ENCODE measurements at regions not wholly inside any gene's neighbourhood (a gene's known extent, or its start where the extent isn't known, plus 50 kb on each side); places are given as distances from the start of the nearest gene placed in this dataset.
"Not testable (repeated sequence)": the region's sequence is repeated elsewhere in the genome, so short reads cannot be mapped to it uniquely, and the experiment has no call there.

DNA sequence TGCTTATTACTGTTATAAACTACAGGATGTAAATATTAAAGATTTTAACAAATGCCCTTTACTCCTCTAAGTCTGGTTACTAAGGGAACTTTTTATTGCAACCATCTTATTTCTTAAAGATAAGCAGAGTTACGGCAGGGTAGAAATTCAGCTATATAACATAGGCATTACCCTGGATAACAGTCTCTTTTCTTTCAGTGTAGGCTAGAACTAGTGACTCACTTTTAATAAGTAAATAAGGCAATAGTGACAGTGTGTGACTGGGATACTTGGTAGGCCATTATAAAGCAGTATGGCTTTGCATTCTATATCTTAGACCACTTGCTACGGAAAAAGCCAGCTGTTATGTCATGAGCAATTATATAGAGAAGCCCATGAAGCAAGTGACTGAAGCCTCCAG is 1041.0 kb upstream of the NRXN1 start:
- no peak for DNase-seq

DNA sequence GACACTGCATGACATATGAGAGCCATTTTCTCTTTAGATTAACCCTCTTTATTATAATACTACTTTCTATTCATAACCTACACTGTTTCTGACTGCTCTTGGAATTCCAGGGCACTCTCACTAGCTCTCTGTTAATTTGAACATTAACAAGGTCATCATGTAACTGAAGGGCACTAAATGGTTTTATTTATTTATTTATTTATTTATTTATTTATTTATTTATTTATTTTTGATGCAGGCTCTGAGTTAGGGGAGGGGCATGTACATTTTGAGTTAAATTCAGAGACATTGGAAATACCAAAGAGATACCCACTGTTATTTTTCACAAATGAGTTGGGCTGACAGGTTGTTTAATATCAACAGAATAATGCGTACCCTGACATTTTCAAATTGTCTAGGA is 1038.7 kb upstream of the NRXN1 start:
- no peak for DNase-seq

DNA sequence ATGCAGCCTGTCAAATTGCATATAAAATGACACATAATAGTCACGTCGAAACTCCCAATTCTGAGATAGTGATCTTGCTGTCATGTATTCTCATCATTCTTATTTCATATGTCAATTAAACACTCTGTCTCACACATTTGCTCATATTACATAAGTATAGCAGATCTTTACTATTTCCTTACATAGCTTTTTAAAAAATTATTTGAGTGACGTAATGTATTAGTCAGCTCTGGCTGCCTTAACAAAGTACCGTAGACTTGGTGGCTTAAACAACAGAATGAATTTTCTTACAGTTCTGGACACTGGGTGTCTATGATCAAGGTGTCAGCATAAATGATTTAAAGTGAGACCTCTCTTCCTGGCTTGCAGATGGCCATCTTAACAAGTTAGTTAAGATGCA is 1032.3 kb upstream of the NRXN1 start:
- no peak for DNase-seq

DNA sequence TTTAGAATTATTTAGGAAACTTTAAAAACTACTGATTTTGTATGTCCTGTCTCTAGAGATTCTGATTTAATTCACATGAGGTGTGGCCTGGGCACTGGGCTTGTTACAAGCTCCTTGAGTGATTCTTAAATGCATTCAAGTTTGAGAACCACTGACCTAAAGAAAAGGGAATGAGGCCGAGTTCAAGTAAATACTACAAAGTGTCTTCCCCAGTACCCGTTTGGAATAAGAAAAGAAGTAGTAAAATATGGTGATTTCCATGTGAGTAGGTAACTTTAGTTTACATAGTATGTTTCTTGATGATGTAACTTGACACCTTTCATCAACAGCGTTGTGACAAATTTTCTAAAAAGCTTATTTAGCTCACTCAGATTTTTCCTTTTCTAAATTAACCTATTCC is 1022.9 kb upstream of the NRXN1 start:
- no peak for DNase-seq

DNA sequence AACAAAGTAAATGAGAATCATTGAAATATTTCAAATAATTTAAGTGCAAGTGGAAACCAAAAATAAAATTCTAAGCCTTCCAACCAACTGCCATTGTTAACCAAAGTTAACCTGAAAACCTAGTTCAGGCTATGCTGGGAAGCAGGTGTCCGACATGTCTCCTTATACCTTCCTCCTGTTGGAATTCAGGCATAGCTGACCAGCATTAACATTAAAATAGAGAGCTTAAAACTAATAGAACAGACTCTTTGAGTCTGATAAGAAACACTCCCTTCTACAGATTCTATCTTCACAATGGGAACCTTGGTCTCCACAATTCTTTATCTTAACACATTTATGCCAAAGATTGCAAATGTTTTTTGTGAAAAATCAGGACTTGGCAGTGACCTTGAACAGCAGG is 1004.9 kb upstream of the NRXN1 start:
- DNase-seq: no peak

DNA sequence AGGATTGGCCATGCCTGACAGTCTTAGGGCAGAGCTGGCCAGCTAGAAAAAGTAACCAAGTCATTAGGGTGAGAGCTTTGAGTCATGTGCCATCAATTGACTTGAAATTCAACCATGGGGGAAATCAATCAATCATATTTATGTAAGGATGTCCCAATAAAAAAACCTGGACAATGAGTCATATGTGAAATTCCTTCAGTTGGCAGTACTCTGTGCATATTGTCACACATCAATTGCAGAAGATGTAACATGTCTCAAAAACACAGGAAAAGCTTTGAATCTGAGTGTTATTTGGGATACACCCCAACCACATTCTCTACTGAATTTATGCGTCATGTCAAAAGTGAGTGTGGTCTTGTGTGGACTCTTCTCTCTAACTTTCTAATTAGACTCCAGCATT is 1004.1 kb upstream of the NRXN1 start:
- no peak for DNase-seq

DNA sequence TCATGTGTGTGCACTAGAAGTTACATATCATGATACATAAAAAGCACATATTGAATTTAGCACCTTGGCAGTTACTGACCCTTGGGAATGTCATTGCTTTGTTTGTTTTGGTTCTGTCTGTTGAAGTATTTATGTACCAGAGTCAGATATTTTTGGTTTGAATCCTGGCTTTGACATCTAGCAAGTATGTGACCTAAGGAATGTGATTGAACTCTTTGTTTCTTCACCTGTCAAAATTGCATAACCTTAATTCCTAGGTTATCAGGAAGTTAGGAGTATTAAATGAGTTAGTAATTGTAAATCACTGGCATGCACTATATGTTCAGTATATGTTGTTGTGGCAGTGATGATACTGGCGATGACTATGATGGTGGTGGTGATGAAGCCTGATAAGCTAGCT is 1003.5 kb upstream of the NRXN1 start:
- DNase-seq: no peak

DNA sequence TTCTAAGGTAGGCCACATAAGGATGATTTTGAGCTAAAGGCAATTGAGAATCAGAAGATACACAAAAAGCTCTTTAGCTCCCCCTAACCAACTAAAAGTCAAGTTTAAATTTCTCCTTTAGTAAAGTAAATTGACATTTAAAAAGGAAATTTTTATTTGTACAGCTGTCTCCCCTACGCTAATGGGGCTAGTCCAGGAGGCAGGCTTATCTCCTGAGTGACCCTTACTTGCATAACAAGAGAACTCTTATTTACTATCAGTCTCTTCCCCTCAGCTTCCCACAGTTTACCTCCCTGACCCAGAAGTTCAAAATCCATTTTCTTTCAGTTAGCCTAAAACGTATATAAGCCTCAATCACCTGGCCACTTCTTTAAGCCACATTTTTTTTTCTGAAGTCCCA is 1002.8 kb upstream of the NRXN1 start:
- DNase-seq: no peak

DNA sequence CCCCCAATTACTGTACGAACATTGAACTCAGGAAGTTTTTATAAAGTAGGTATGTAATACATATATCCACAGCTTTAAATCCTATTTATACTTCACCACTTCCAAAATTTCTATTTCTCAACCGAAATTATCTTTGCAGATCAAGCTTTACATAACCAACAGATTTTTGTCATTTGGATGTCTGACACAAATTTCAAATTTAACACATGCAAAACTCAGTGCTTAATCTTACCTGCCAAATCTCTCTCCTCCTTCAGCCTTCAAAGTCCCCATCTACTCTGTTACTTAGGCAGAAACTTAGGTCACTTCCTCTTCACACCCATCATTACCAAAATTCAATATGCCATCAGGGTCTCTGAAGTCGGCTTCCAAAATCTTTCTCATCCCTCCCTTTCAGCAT is 990.1 kb upstream of the NRXN1 start:
- no peak for DNase-seq

DNA sequence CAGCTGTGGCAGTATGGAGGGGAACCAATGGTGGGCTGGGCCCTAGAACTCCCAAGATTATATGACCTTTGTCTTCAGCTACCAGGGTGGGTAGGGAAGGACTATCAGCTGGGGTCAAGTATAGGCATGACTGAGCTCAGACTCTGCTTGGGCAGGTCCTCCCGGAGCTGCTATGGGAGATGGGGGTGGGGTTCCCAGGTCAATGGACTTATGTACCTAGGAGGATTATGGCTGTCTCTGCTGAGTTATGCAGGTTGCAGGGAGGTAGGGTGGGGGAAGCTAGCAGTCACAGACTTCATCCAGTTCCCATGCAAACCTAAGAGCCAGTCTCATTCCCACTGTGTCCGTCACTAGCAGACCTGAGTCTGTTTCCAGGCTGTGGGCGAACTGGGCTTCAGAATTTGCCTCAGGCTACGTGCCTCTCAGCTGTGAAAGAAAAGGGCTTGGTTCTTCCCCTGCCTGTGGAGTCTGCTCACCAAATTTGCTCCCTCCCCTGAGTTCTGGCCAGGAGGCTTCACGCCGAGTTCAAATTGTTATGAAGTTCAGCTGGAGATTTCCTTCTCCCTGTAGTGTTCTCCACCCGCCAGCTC is 985.8 kb upstream of the NRXN1 start:
- DNase-seq: no peak

DNA sequence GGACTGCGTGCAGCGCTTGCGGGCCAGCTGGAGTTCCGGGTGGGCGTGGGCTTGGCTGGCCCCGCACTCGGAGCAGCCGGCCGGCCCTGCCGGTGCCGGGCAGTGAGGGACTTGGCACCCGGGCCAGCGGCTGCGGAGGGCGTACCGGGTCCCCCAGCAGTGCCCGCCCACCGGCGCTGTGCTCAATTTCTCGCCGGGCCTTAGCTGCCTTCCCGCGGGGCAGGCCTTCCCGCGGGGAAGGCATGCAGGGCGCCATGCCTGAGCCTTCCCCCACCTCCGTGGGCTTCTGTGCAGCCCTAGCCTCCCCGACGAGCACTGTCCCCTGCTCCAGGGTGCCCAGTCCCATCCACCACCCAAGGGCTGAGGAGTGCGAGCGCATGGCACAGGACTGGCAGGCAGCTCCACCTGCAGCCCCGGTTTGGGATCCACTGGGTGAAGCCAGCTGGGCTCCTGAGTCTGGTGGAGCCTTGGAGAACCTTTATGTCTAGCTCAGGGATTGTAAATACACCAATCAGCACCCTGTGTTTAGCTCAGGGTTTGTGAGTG is 975.0 kb upstream of the NRXN1 start:
- DNase-seq: not testable (repeated sequence)

DNA sequence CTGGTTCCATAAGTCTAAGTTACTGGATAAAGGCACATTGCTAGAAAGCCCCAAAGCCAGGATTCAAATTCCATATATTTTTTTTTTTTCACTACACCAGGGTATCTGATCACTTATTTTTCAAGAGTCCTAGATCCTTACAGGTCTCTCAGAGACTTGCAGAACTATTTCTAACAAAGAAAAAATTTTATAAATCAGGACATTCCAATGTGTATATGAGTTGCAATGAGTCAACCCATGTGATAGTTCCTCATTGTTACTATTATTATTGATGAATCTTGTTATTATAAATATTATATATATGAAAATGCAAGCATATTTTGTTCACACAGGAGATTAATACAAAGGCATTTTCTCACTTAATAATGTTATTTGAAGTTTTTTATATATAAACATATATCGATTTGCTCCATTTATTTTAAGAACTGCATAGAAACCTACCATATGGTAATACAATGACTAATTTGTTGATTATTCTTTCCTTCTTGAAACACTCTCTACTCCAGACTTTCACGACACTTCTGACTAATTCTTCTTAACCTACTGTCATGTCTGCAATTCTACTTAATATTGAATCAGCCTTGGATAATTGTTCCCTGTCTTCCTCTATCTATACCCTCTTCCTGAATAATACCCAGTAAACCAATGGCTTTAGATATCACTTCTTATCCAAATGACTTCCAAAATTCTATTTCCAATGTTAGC is 968.4 kb upstream of the NRXN1 start:
- DNase-seq: no peak

DNA sequence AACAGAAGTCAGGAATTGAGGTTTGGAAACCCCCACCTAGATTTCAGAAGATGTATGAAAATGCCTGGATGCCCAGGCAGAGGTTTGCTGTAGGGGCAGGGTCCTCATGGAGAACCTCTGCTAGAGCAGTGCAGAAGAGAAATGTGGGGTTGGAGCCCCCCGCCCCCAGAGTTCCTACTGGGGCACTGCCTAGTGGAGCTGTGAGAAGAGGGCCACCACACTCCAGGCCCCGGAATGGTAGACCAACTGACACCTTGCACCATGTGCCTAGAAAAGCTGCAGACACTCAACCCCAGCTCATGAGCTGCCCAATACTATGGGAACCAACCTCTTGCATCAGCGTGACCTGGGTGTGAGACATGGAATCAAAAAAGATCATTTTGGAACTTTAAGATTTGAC is 967.0 kb upstream of the NRXN1 start:
- DNase-seq: no peak

DNA sequence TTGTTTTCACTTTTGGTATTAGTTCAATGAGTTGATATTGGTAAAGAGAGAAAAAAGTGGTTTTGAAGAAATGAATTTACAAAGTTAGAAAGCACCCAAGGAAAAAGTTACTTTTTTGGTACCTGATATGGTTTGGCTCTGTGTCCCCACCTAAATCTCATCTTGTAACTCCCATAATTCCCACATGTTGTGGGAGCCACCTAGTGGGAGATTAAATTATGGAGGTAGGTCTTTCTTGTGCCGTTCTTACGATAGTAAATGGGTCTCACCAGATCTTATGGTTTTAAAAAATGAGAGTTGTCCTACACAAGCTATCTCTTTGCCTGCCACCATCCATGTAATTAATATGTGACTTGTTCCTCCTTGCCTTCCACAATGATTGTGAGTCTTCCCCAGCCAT is 965.6 kb upstream of the NRXN1 start:
- DNase-seq: no peak

DNA sequence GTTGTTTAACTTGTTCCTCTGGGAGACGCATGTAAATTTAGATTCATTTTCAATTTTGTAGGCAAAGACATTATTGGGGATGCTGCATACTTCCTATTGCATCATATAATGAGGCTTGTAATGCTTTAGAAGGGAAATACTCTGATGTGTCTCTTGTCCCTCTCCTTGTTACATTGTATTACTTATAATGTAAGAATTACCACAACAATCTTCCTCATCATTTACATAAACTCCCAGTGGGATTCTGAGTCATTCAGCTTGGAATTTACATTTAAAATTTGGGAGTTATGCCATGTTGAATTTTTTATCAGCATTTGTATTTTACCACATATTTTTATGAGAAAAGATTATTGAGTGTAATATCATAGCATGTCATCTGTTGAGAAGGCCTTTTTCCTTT is 963.4 kb upstream of the NRXN1 start:
- no peak for DNase-seq

DNA sequence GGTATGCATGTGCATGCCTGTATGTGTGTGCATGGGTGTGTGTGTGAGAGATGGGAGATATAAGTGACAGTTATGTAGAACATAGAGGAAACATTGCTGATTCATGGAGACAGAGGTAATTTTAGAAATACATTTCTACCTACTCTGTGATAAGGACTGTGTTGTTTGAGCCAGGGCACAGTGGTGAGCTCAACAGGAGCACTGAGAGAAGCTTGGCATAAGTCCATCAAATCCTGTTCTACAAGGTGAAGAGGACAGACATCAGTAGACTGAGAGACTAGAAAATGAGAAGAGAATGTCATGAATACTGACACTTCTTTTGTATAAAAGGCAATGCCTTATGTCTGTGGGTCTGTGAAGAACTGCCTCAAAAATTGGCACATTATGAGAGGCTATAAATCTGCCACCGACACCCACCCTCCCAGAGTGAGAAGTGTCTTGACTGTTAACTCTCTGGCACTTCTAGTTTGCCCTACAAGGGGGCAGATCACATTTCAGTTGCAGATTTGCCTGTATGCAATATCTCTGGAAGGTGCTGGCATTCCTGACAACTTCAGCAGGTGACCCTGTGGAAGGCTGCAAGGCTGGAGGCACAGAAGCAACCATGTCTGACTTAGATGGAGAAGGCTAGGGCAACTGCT is 962.3 kb upstream of the NRXN1 start:
- DNase-seq: no peak

DNA sequence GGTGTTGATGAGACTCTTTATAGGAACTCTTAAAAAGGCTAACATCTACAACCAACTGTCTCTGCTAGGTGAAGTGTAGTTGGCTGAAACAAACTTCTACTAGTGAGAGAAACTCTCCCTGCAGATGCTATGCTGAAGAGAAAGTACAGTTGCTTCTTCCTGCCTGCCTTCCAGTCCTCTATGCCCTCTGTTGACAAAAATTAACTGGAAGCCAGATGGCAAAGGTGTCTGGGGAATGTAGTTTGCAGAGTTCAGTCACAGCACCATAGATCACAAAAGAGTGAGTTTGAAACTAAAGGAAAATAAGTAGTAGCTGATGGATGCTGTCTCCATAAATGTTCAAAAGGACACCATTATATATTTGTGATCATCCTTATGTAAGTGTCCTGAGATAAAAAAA is 958.8 kb upstream of the NRXN1 start:
- no peak for DNase-seq

DNA sequence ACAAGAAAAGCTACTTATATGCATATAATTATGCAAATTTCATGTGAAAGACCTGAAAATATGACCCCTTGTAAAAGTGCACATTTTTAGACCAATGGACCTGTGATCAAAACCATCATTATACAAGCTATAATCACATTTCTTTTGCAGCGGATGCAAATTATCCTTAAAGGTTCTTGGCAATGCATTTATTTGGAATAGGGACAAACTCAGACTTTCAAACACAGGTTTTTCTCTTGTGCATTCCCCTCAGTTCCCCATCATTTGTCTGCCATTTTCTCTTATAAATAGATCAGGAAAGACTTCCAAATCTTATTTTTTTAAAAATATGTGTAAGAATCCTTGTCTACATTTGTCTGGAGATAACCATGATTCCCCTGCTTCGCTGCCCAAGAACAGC is 954.2 kb upstream of the NRXN1 start:
- DNase-seq: no peak

DNA sequence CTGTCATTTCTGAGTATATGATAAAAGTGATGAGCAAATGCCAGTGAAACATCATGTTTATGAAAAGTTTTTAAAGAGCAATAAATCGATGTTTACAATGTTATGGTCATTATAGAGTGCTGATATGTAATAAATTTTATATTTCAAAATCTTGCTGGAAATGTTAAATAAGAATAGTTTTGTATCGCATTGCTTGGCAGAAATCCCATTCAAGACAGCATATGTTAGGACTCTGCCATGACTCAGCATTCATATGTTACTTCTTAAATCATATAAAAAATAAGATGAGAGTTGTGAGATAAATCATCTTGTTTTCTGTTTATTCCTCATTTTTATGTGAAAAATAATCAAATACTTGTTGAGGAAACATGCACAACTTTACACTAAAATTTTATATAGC is 949.9 kb upstream of the NRXN1 start:
- DNase-seq: no peak

DNA sequence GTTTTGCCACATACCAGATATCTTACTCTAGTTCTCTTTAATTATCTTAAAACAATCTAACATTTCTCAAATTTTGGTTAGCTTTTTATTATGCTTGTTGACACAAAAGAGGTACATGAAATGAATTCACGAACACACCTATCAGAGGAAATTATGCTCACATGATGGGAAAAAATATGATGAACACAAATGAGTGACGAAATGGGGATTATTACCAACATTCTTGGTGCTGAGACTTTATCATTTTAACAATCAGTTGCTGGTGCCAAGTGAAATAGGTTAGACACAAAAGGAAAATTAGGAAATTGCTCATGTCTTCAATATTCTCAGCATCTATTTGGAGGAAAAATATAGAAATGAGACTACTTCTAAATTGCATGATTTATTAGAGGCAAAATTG is 944.7 kb upstream of the NRXN1 start:
- DNase-seq: no peak

DNA sequence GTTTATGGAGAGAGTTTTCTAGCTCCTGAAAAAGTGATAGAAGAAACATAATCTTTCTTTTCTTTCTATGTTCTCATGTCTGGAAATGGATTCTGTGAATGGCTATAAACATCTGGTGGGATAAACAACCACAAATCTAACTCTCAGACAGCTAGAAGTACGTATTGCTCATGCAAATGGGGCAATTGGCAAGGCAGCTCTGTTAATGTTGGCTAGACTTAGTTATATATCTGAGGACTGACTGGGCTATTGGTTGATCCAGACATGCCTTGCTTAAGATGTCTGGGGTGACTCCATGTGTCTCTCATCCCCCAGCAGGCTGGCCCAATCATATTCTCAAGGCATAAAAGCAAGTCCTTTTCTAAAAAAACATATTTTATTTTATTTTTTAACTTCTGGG is 939.2 kb upstream of the NRXN1 start:
- no peak for DNase-seq

DNA sequence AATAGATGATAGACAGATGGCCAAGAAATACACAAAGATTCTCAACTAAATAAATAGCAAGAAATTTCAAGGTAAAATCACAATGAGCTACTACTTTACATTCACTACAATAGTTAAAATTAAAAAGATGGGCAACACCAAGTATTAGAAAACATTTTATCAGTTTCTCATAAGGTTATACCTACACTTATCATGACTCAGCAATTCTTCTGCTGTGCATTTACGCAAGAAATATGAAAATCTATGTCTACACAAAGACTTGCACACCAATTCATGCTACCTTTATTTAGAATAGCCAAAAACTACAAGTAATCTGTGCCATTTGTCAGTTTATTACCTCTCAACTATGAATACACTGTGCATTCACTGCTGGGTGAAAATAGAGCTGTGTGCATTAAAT is 937.4 kb upstream of the NRXN1 start:
- no peak for DNase-seq

DNA sequence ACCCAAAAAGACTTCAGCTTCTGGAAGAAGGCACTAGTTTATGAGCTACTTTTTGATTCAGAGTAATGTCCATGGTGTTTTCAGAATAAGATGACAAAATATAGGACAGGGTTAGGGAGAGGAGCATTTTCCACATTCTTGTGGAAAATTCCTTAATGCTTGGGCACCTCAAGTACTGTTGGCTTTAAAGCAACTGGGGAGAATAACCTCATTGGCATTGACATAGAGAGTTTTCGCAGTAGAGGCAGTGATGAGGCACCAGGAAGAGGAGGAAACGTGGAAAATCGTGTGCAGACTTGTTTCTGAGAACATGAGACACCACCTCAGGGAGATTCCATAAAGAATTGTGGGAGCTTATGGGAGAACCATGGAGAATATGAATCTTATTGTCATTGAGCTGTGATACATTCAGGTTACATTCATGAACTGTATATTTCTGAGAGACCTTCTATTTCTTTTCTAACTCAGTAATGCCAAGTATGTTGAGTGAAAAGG is 929.0 kb upstream of the NRXN1 start:
- DNase-seq: no peak

DNA sequence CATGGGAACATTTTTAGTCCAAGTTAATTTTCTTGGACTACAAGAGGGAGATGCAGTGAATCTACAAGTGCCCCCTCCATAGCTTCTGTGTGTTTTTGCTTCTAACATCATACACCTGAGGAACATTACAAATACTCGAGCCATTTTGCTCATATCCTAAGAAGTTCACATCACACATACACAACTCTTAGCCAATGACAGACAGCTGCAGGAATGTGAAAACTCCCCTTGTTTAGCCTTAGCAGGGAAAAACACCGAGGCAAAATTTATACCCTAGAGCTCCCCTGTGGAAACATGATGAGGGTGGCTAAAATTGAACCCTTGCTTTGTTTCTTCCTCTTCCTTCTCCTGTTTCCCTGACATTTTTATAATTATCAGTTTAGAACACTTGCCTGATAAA is 928.3 kb upstream of the NRXN1 start:
- no peak for DNase-seq

Measured in suppressor macrophage treated with lipopolysaccharide for 4 hours (primary cell).